Neural cell (in vitro differentiated cells): ENCODE measurements at regions not wholly inside any gene's neighbourhood (a gene's known extent, or its start where the extent isn't known, plus 50 kb on each side); places are given as distances from the start of the nearest gene placed in this dataset.

Source experiments
- H2AFZ ChIP-seq: fragments of 200-600, 300-800 bp; sonication (generic), shearing (Covaris generic); 2 replicates; pipeline ENCODE4 v1.6.0; 2014; ENCODE audit warnings: low read depth, mild to moderate bottlenecking, antibody characterized with exemption, low read length, moderate library complexity
- H3F3A ChIP-seq: fragments of 200-600 bp; shearing (Covaris generic); 2 replicates; pipeline ENCODE4 v1.6.1; 2016; ENCODE audit warnings: mild to moderate bottlenecking, moderate library complexity, mixed read lengths, antibody characterized with exemption, low read length; ENCODE audit not compliant: insufficient read depth, poor library complexity, severe bottlenecking
- H3K27ac ChIP-seq: fragments of 200-600, 300-800 bp; sonication (generic), shearing (Covaris generic); 2 replicates; pipeline ENCODE4 v1.5.1; 2014; ENCODE audit warnings: mild to moderate bottlenecking, low read length, moderate library complexity
- H3K27me3 ChIP-seq: fragments of 300-800, 200-600 bp; sonication (generic), shearing (Covaris generic); 2 replicates; pipeline ENCODE4 v1.6.0; 2014; ENCODE audit warnings: mild to moderate bottlenecking, low read depth, low read length, moderate library complexity; ENCODE audit not compliant: insufficient read depth
- H3K36me3 ChIP-seq: fragments of 300-800, 200-600 bp; sonication (generic), shearing (Covaris generic); 2 replicates; pipeline ENCODE4 v1.5.1; 2014; ENCODE audit warnings: mild to moderate bottlenecking, antibody characterized with exemption, low read length, moderate library complexity; ENCODE audit not compliant: insufficient read depth
- H3K4me2 ChIP-seq: fragments of 300-800, 200-600 bp; sonication (generic), shearing (Covaris generic); 2 replicates; pipeline ENCODE4 v1.6.0; 2014; ENCODE audit warnings: mild to moderate bottlenecking, low read length
- H3K4me3 ChIP-seq: fragments of 300-800, 200-600 bp; sonication (generic), shearing (Covaris generic); 2 replicates; pipeline ENCODE4 v1.5.1; 2014; ENCODE audit warnings: mild to moderate bottlenecking, low read length, moderate library complexity
- H3K79me2 ChIP-seq: fragments of 200-600 bp; shearing (Covaris generic); replicated peaks from 2 replicates; pipeline ENCODE4 v1.6.0; 2014; ENCODE audit warnings: mild to moderate bottlenecking, low read length, moderate library complexity; ENCODE audit not compliant: insufficient read depth
- H3K9ac ChIP-seq: fragments of 300-800, 200-600 bp; sonication (generic), shearing (Covaris generic); 2 replicates; pipeline ENCODE4 v1.6.1; 2016; ENCODE audit warnings: mild to moderate bottlenecking, low read length, mixed read lengths
- H3K9me2 ChIP-seq: fragments of 200-600 bp; shearing (Covaris generic); 2 replicates; pipeline ENCODE4 v1.6.1; 2016; ENCODE audit warnings: mild to moderate bottlenecking, low read length, mixed read lengths; ENCODE audit not compliant: insufficient read depth
- H3K9me3 ChIP-seq: fragments of 200-600, 300-800 bp; sonication (generic), shearing (Covaris generic); 2 replicates; pipeline ENCODE4 v1.6.1; 2016; ENCODE audit warnings: mild to moderate bottlenecking, mixed run types, low read length, moderate library complexity, mixed read lengths
- H4K20me1 ChIP-seq: fragments of 200-600 bp; shearing (Covaris generic); 2 replicates; pipeline ENCODE4 v1.6.1; 2016; ENCODE audit warnings: mild to moderate bottlenecking, mixed run types; ENCODE audit not compliant: insufficient read depth
- RAD21 ChIP-seq: fragments of 450-650 bp; conservative IDR thresholded peaks from 2 replicates; pipeline ENCODE4 v1.6.1; 2014; ENCODE audit warnings: antibody characterized with exemption, mild to moderate bottlenecking, moderate library complexity
- small RNA-seq, 3 experiments: library from RNA; depleted of rRNA; stranded (forward); fragments of <200 nt; gene quantifications; one replicate each; pipeline ENCODE3, GENCODE V24; 2012

DNA sequence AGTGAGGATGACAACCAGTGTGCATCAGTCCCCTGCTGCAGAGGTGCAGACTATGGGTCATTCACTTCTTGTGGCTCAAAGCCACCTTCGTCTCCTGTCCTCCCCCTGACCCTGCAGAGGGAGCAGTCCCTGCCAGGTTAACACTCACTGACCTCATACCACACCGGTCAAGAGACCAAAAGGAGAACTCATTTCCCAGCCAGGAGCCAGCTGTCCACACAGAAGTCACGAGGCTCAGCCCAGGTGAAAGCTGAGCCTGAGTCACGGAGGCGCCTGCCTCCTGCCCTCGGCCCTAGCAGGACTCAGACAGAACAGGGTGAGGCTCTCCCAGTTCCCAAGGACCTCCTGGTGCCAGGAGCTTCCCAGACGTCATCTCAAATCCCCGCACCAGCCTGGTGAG lies 103.7 kb downstream of the MN1 start:
- Histone ChIP-seq H3K9ac (no peak overlapping the region), H2AFZ (no peak overlapping the region), H3K9me2 (no peaks in the 10 kb centered on the region), H4K20me1 (no peaks in the 10 kb centered on the region), H3K36me3 (no peaks in the 10 kb centered on the region), H3K27me3 (no peaks in the 10 kb centered on the region), H3K4me2 (no peak overlapping the region), H3F3A (no peaks in the 10 kb centered on the region), H3K79me2 (no peaks in the 10 kb centered on the region), H3K4me3 (no peak overlapping the region), H3K27ac (no peak overlapping the region), H3K9me3 (no peaks in the 10 kb centered on the region)
- TF ChIP-seq RAD21 = no peak

Small RNA genes lying in the stretch of these regions (small RNA-seq; reads per million reads assigned to genes)
- 0 reads per million in 3 experiments for gene RNU6-1066P
